Karpas-422 (cell line): ENCODE measurements at regions not wholly inside any gene's neighbourhood (a gene's known extent, or its start where the extent isn't known, plus 50 kb on each side); places are given as distances from the start of the nearest gene placed in this dataset.

ENCODE experiments used
- DNase-seq: peaks from one replicate; pipeline ENCODE4 v3.0.0-alpha.2; 2015
- H2AFZ ChIP-seq: fragments of 200-600 bp; sonication (generic); 2 replicates; pipeline ENCODE4 v1.6.1; 2014; ENCODE audit warnings: antibody characterized with exemption, low read length, mixed read lengths
- H3K27ac ChIP-seq: fragments of 200-600 bp; sonication (generic); 2 replicates; pipeline ENCODE4 v1.5.1; 2014; ENCODE audit warnings: mild to moderate bottlenecking, low read length, moderate library complexity
- H3K27me3 ChIP-seq: fragments of 200-600 bp; sonication (generic); 2 replicates; pipeline ENCODE4 v1.6.1; 2014; ENCODE audit warnings: low read length, mixed read lengths
- H3K36me3 ChIP-seq: fragments of 200-600 bp; sonication (generic); 2 replicates; pipeline ENCODE4 v1.6.1; 2014; ENCODE audit warnings: low read length, mixed read lengths; ENCODE audit not compliant: insufficient read depth
- H3K4me1 ChIP-seq: fragments of 200-600 bp; sonication (generic); 2 replicates; pipeline ENCODE4 v1.6.1; 2014; ENCODE audit warnings: mild to moderate bottlenecking, low read length, mixed read lengths
- H3K4me2 ChIP-seq: fragments of 200-600 bp; sonication (generic); 2 replicates; pipeline ENCODE4 v1.6.1; 2014; ENCODE audit warnings: low read length, low read depth, mild to moderate bottlenecking; ENCODE audit not compliant: poor library complexity, severe bottlenecking
- H3K4me3 ChIP-seq: fragments of 200-600 bp; sonication (generic); 2 replicates; pipeline ENCODE4 v1.5.1; 2014; ENCODE audit warnings: mild to moderate bottlenecking, antibody characterized with exemption, low read length, mixed read lengths
- H3K79me2 ChIP-seq: fragments of 200-600 bp; sonication (generic); 2 replicates; pipeline ENCODE4 v1.6.1; 2014; ENCODE audit warnings: mild to moderate bottlenecking, low read length, mixed read lengths
- H3K9ac ChIP-seq: fragments of 200-600 bp; sonication (generic); 2 replicates; pipeline ENCODE4 v1.6.0; 2014; ENCODE audit warnings: low read length
- H3K9me2 ChIP-seq: fragments of 200-600 bp; sonication (generic), shearing (Covaris generic); replicated peaks from 2 replicates; pipeline ENCODE4 v1.6.0; 2014; ENCODE audit warnings: mild to moderate bottlenecking, low read length, moderate library complexity; ENCODE audit not compliant: insufficient read depth
- H3K9me3 ChIP-seq: fragments of 300-700, 200-600 bp; sonication (generic); 2 replicates; pipeline ENCODE4 v1.6.1; 2014; ENCODE audit warnings: low read length, mixed read lengths
- H4K20me1 ChIP-seq: fragments of 200-600 bp; sonication (generic); 2 replicates; pipeline ENCODE4 v1.6.1; 2014; ENCODE audit warnings: mild to moderate bottlenecking, antibody characterized with exemption, low read length, low read depth; ENCODE audit not compliant: insufficient read depth

GRCh38 chr2:10964052-10964790 lies 52.5 kb downstream of the KCNF1 start:
- Histone ChIP-seq H3K4me1 (no peaks in the 10 kb centered on the region), H3K9ac (no peak overlapping the region), H3K36me3 (no peaks in the 10 kb centered on the region)

GRCh38 chr2:10965241-10965843 lies 53.6 kb downstream of the KCNF1 start:
- H3K9me3 ChIP-seq, result no peaks in the 10 kb centered on the region
- no peaks in the 10 kb centered on the region for H3K4me1 ChIP-seq
- H4K20me1 ChIP-seq, result no peaks in the 10 kb centered on the region
- no peaks in the 10 kb centered on the region for H3K9me2 ChIP-seq
- H3K36me3 ChIP-seq, result no peaks in the 10 kb centered on the region
- no peak overlapping the region for H3K4me2 ChIP-seq
- no peaks in the 10 kb centered on the region for H3K79me2 ChIP-seq
- no peaks in the 10 kb centered on the region for H3K27me3 ChIP-seq
- H3K4me3 ChIP-seq, result no peak overlapping the region
- no peak overlapping the region for H3K9ac ChIP-seq
- DNase-seq, result no peak
- H2AFZ ChIP-seq, result no peak overlapping the region
- H3K27ac ChIP-seq, result no peak overlapping the region

More at GRCh38 chr2:10964052-10964790, 52.5 kb downstream of the KCNF1 start:
- no peak overlapping the region for H3K4me3 ChIP-seq
- H3K9me2 ChIP-seq, result no peaks in the 10 kb centered on the region
- H3K27ac ChIP-seq, result no peak overlapping the region
- H4K20me1 ChIP-seq, result no peaks in the 10 kb centered on the region
- H2AFZ ChIP-seq, result no peak overlapping the region
- no peak for DNase-seq
- no peaks in the 10 kb centered on the region for H3K9me3 ChIP-seq
- H3K4me2 ChIP-seq, result no peak overlapping the region
- no peaks in the 10 kb centered on the region for H3K79me2 ChIP-seq
- no peaks in the 10 kb centered on the region for H3K27me3 ChIP-seq

GRCh38 chr2:10966056-10966455 lies 54.3 kb downstream of the KCNF1 start:
- Histone ChIP-seq H3K4me1 (no peaks in the 10 kb centered on the region), H3K27me3 (no peaks in the 10 kb centered on the region), H3K36me3 (no peaks in the 10 kb centered on the region), H3K9me3 (no peaks in the 10 kb centered on the region), H3K4me3 (no peak overlapping the region), H2AFZ (no peak overlapping the region), H3K9me2 (no peaks in the 10 kb centered on the region), H3K9ac (no peak overlapping the region), H3K27ac (no peak overlapping the region), H3K79me2 (no peaks in the 10 kb centered on the region), H4K20me1 (no peaks in the 10 kb centered on the region), H3K4me2 (no peak overlapping the region)
- DNase-seq, result no peak

GRCh38 chr2:10966741-10967140 lies 55.0 kb downstream of the KCNF1 start:
- Histone ChIP-seq H3K4me3 (no peak overlapping the region), H3K9me3 (no peaks in the 10 kb centered on the region), H4K20me1 (no peaks in the 10 kb centered on the region), H3K27me3 (no peaks in the 10 kb centered on the region), H3K36me3 (no peaks in the 10 kb centered on the region), H3K4me2 (no peak overlapping the region), H3K27ac (no peak overlapping the region), H3K79me2 (no peaks in the 10 kb centered on the region), H2AFZ (no peak overlapping the region), H3K9me2 (no peaks in the 10 kb centered on the region), H3K9ac (no peak overlapping the region), H3K4me1 (no peaks in the 10 kb centered on the region)
- no peak for DNase-seq

GRCh38 chr2:10968176-10968575 lies 56.4 kb downstream of the KCNF1 start:
- no peaks in the 10 kb centered on the region for H3K9me3 ChIP-seq
- no peak overlapping the region for H3K9ac ChIP-seq
- H3K4me1 ChIP-seq, result no peaks in the 10 kb centered on the region
- H3K79me2 ChIP-seq, result no peaks in the 10 kb centered on the region
- H3K27ac ChIP-seq, result no peak overlapping the region
- no peak overlapping the region for H2AFZ ChIP-seq
- no peak overlapping the region for H3K4me3 ChIP-seq
- no peaks in the 10 kb centered on the region for H3K9me2 ChIP-seq
- H4K20me1 ChIP-seq, result no peaks in the 10 kb centered on the region
- no peaks in the 10 kb centered on the region for H3K36me3 ChIP-seq
- no peaks in the 10 kb centered on the region for H3K27me3 ChIP-seq
- H3K4me2 ChIP-seq, result no peak overlapping the region
- DNase-seq, result no peak

- Histone ChIP-seq H3K4me3 (no peak overlapping the region), H3K36me3 (no peaks in the 10 kb centered on the region), H3K9ac (no peak overlapping the region), H3K27ac (no peak overlapping the region), H2AFZ (no peak overlapping the region), H3K27me3 (no peaks in the 10 kb centered on the region), H3K79me2 (no peaks in the 10 kb centered on the region), H3K9me3 (no peaks in the 10 kb centered on the region), H3K4me2 (no peak overlapping the region), H3K9me2 (no peaks in the 10 kb centered on the region), H3K4me1 (no peaks in the 10 kb centered on the region), H4K20me1 (no peaks in the 10 kb centered on the region)
- DNase-seq, result no peak
Observed at GRCh38 chr2:10970666-10971065, 58.9 kb downstream of the KCNF1 start.

- H3K4me3 ChIP-seq, result no peak overlapping the region
- no peak overlapping the region for H3K27ac ChIP-seq
- no peak overlapping the region for H3K9ac ChIP-seq
- no peaks in the 10 kb centered on the region for H3K27me3 ChIP-seq
- H3K36me3 ChIP-seq, result no peaks in the 10 kb centered on the region
- no peak overlapping the region for H2AFZ ChIP-seq
- H3K79me2 ChIP-seq, result no peaks in the 10 kb centered on the region
- no peaks in the 10 kb centered on the region for H3K9me3 ChIP-seq
- H4K20me1 ChIP-seq, result no peaks in the 10 kb centered on the region
- no peaks in the 10 kb centered on the region for H3K4me1 ChIP-seq
- no peak overlapping the region for H3K4me2 ChIP-seq
- H3K9me2 ChIP-seq, result no peaks in the 10 kb centered on the region
- DNase-seq, result no peak
Observed at GRCh38 chr2:10971161-10971887, 59.6 kb downstream of the KCNF1 start.

- H3K27me3 ChIP-seq, result no peaks in the 10 kb centered on the region
- H3K9me2 ChIP-seq, result no peaks in the 10 kb centered on the region
- no peaks in the 10 kb centered on the region for H3K4me1 ChIP-seq
- H2AFZ ChIP-seq, result no peak overlapping the region
- H3K9me3 ChIP-seq, result no peaks in the 10 kb centered on the region
- no peaks in the 10 kb centered on the region for H3K79me2 ChIP-seq
- no peak overlapping the region for H3K27ac ChIP-seq
- DNase-seq, result no peak
- H3K9ac ChIP-seq, result no peak overlapping the region
- H3K36me3 ChIP-seq, result no peaks in the 10 kb centered on the region
- H3K4me2 ChIP-seq, result no peak overlapping the region
- H3K4me3 ChIP-seq, result no peak overlapping the region
- no peaks in the 10 kb centered on the region for H4K20me1 ChIP-seq
Observed at GRCh38 chr2:10971888-10972260, 60.1 kb downstream of the KCNF1 start.
